HG02852 (cell line): ENCODE measurements at regions not wholly inside any gene's neighbourhood (a gene's known extent, or its start where the extent isn't known, plus 50 kb on each side); places are given as distances from the start of the nearest gene placed in this dataset.
"Not testable (repeated sequence)": the region's sequence is repeated elsewhere in the genome, so short reads cannot be mapped to it uniquely, and the experiment has no call there.

Experiments
- ATAC-seq: cut with Tn5 transposase; IDR thresholded peaks from one replicate; pipeline ENCODE4 v1.9.1; 2021; ENCODE audit warnings: mild to moderate bottlenecking, moderate library complexity; ENCODE audit not compliant: unreplicated experiment

DNA sequence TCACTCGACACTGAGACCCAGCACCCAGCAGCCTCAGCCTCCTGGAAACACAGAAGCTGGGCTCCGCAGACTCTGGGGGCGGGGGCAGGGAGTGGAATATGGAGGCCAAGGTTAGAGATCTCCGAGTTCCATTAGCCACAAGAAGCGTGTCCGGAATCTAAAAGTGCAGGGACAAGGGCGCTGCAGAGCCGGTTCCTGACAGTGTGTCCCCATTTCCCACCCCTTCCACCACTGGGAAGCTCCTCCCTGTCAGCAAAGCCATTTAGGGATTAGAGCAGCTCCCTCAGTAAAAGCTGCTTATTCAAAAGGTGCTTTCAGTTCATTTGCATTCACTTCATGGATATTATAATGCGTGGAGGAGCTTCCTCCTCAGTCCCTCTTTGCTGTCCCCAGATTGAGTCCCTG, 74.1 kb upstream of the HSPA9 start:
- ATAC-seq: peak; percentile 65

DNA sequence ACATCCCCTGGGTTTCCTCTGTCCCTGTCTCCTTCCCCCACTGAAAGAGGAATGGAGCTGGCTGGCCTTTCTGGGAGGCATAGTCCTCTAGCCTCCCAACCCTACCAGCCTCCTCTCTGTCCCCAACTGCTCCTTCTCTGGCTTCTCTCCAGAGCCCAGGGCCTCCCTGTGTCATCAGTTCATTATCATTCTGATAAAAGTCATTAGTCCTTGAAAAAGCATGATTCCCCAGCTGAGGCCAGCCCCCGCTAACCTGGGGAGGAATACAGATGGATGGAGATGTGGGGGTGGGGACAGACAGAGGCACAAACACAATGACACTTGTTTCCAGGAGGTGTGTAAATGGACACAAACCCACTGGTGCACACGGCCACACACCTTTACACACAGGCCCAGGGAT, 73.6 kb upstream of the HSPA9 start:
- no peak for ATAC-seq

DNA sequence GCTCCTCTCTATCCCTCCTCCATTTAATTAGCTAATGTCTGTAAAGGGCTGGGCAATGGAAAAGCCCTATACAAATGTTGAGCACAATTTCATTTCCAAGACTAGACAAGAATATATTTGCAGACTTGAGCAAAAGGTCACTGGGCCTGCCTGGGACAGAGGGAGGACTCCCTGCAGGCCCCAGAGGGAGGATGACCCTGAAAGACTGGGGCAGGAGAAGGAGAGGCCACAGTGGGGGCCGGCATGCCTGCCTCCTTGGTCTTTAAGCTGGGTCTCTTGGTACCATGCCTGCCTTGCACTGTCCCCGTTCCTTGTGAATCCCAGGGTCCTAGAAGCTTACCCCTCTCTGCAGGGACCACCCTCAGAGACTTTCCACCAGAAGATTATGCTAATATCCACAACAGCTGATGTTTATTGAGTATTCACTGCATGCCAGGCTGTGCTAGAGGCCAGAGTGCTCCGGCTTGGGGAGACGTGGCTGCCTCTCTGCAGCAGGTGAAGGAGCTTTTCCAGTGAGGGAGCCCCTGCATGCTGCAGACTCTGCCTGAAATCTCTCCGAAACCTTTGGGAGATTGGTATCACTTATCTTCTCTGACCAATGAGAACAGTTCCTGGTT, 72.7 kb upstream of the HSPA9 start:
- ATAC-seq: no peak

DNA sequence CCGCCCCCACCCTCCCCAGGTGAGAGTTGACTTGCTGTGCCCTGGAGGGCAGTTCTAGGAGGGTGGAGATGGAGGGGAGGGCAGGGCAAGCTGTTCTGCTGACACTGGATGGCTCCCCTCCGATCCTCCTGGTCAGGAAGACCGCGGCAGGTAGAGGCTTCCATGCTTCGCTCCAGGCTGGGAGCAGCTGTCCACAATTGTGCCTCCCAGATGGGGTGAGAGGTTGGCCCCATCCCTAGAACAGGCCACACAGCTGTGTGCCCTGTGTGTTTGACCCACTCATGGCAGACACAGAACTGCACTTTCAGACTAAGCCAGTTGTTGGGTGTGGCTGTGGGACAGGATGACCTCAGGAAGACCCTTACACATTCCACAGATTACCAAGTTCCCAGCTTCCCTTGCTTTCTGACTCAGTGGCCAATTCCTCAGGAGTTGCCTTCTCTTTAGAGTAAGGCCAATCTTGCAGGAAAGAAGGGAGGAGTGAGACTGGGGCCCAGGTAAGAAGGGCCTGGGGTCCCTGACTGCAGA, 72.1 kb upstream of the HSPA9 start:
- ATAC-seq: no peak

DNA sequence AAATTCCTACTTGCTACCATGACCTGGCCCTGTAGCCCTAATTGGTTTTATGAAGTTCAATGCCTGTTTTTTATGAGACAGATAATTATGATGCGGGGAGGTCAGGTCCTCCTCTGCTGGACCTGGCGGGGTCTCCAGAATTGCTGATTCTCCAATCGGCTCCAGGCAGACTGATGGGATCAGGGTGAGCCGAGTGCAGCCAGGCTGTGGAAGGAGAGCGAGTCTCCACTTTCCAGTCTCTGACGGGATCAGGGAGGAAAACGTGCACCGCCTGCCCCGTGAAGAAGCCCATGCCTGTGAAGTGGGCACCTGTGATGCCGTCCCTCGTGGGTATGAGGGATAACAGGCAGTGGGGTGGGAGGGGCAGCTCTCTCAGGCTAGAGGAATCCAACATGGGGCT, 71.5 kb upstream of the HSPA9 start:
- ATAC-seq: no peak

DNA sequence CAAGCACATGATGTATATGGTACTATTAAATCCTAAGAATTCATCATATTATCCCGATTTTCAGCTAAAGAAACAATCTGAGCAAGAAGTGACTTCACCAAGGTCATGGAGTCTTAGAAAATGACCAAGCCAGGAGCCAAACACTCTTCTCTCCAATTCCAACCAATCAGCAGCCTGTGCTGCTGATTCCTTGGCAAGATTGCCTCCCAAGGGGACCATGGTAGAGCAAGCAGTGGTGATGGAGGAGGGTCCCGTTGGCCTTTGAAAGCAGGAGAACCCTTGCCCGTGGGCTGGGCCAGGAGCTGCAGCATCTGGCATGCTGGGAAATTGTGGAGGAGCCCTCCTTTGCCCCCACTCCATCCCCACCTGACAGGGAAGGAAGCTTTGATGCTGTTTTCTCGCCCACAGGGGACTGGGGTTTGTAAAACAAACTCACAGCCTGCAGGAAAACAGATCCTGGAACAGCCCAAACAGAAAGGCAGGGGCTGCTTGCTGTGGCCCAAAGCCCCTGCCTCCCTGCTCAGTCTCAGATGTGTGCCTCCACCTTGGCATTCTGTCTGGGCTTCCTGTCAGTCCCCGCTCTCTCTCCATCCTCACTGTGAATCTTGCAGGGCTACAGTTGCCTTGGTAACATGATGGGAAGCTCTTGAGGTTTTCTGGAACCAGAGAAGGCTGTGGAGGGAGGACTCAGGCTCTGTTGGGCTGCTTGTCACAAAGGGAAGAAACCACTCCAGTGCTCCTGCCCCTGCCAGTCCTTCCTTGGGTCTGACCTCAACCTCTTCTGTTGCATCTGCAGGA, 70.8 kb upstream of the HSPA9 start:
- no peak for ATAC-seq

DNA sequence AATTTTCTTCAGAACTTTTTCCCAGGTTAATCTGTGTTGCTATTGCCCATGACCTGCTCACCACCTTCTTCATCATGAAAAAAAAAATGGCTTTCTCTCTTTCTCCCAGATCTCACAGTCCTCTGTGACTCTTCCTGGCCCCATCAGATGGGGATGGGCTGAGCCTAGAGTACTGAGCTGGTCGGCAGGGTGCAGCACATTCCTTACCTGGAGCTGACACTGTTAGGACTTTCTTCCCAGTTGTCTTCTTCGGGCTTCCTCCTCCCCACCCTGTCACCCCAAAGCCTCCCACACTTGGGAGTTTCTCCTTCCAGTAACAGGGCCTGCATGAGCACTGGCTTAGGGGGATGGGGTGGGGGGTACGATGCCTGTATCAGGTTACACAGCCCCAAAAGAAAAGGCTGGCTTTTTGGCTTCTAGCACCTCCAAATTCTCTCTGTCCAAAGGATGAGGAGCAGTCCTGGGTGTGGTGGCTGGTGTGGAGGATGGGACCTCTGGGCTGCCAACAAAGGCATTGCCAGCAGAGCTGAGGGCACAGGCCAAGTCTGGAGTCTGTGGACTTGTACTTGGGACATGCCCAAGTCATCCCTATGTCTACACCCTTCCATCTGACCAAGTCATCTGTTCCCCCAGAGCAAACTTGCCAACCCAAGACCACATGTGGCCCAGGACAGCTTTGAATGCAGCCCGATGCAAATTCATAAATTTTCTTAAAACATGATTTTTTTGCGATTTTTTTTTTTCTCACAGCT, 68.0 kb upstream of the HSPA9 start:
- no peak for ATAC-seq

DNA sequence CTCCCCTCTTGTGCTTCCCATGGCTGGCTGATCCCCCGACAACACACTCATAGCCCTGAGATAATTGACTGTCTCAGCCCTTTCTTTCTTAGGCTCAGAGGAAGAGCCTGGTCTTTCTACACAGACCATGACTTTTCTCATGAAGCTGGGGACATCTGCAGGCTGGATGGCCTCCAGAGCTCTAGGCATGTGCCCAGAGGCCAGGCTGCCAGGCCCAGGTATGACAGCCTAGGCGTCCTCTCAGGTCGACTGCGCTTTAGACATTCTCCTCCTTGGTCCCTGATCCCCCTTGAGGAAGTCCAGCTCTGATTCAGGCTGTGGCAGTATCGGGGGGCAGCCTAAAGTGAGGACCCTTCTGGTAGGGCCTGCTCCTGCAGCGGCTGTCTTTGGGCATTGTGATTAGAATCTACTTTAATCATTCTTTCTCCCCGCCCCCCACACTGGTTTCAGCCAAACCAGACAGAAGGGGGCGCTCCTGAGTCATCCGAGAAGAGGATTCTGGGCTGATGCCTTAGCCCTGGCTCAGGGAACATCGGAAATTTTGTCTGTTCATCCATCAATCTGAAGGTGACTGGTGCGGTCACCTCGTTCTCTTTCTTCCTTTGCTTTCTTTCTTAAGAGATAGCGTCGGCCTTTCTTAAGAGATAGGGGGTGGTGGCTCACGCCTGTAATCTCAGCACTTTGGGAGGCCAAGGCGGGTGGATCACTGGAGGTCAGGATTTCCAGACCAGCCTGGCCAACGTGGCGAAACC, 66.5 kb upstream of the HSPA9 start:
- ATAC-seq: no peak

DNA sequence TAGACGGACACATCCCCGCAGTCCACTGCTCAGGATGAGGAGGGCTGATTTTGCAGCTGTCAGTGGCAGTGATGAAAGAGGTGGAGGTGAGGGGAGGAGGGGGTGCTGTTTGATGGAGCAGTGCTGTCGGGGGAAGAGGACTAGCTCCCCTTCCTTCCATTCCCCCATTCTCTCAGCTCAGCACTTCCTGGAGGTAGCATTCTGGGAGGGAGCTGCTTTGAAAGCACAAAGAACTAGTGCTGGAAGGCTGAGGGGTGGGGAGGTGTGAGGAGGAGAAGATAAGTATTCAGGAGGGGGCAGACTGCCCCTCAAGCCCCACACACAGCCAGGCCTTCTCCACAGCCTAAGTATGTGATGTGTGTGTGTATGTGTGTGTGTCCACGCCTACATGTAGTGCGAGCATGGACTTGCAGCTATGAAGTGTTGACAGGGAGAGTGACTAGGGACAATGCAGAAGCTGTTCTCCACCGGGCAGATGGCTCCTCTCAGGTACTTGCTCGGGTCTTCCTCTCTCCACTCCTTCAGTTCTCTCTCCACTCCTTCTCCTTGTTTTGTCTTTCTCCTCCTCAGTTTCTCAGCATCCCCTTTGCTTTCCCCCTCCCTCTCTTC, 65.5 kb upstream of the HSPA9 start:
- no peak for ATAC-seq

DNA sequence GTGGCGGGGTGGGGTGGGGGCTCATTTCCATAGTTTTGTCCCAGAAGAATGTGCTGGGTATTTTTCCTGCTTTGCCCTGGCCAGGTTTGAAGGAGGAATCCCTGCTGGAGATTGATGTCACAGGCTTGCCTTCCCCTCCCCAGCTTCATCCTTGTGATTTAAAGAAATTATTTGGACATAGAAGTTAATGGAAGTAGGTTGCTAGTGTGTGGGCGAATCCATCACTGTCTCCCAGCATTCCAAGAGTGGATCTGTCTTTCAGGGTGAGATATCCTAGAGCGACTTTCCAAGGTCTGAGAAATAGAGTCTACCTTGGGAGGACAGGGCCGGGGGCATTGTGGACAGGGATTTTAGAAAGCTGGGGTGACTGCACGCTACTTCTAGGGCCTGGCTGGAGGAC, 64.9 kb upstream of the HSPA9 start:
- no peak for ATAC-seq

DNA sequence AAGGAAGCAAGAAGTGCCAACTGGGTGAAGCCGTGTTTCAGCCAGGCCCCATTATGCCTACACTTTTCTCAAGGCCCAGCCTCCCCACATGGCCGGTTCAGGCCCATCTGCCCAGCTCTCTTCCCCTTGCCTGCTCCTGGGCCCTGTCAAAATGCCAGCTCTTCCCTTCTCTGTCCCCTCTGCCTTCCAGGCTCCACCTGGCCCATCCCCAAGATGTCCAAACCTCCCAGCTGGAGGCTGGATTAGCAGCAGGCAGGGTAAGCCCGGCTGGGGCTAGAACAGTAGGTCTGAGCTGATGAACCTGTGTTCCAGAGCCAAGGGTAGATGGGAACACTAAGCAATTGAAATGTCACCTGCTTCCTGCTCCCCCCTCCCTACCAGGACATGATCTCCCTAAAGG, 64.1 kb upstream of the HSPA9 start:
- no peak for ATAC-seq

DNA sequence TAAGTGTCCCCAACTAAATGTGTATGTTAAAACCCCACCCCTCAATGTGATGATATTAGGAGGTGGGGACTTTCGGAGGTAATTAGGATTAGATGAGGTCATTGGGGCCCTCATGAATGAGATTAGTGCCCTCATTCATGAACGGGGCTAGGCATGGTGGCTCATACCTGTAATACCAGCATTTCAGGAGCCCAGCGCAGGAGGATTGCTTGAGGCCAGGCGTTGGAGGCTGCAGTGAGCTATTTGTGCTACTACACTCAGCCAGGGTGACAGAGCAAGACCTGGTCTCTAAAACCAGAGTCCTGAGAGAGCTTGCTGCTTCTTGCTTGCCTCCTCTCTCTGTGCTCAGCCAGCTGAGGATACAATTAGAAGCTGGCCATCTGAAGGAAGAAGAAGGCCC, 62.1 kb upstream of the HSPA9 start:
- no peak for ATAC-seq

DNA sequence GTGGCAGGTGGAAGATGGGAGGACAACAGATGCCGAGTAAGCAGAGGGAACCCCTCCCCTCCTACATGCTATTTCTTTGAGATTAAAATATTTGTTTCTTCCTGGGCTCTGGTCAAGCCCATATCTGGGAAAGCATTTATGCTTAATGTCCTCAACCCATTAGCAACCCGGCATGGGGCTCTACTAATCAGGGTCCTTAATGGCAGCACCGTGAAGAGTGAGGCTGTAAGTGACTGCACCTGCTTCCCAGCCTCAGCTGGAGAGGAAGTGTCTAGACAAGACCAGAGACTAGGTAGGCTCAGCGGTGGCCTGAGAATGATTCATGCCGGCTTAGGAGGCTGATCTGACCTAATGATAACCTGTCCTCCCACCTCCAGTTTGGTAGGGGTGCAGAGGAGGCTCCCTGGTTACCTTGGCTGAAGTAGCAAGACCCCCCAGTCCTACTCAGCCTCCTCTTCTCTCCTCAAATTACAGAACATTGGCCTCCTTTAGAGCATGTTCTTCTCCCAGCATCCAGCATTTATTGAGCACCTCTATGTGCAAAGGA, 61.3 kb upstream of the HSPA9 start:
- ATAC-seq: no peak

DNA sequence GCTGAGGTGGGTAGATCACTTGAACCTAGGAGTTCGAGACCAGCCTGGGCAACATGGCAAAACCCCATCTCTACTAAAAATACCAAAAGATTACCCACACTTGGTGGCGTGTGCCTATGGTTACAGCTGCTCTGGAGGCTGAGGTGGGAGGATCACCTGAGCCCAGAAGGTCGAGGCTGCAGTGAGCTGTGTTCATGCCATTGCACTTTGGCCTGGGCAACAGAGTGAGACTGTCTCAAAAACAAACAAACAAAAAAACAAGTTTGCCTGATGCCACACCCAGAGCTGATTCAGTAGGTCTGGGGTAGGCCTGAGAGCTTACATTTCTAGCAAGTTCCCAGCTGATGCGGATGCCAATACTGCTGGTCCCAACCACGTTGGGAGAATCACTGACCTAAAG, 60.5 kb upstream of the HSPA9 start:
- ATAC-seq: no peak

DNA sequence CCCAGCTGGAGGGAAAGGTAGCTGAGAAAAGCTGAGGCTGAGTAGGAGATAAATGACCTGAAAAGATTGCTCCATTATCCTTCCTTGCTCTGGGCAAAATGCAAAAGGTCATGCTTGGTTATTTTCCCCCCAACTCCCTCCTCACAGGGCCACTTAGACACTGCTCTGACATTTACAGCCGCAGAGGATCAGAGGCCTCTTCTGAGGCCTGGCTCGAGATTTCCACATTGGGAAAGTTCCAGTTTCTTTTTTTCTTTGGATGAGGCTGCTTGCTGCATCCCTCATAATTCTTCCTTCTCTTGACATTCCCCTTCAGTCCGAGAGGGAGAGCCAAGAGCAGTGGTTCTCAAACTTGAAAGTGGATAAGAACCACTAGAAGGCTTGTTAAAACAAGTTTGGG, 60.1 kb upstream of the HSPA9 start:
- no peak for ATAC-seq

DNA sequence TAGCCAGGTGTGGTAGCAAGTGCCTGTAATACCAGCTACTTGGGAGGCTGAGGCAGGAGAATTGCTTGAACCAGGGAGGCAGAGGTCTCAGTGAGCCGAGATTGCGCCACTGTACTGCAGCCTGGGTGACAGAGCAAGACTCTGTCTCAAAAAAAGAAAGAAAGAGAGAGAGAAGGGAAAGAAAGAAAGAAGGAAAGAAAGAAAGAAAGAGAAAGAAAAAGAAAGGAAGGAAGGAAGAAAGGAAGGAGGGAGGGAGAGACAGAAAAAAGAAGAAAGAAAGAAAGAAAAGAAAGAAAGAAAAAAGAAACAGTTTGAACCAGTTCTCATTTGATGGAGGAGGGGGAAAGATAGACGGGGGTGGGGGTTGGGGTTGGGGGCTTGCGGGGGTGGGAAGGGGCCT, 59.6 kb upstream of the HSPA9 start:
- ATAC-seq: not testable (repeated sequence)

DNA sequence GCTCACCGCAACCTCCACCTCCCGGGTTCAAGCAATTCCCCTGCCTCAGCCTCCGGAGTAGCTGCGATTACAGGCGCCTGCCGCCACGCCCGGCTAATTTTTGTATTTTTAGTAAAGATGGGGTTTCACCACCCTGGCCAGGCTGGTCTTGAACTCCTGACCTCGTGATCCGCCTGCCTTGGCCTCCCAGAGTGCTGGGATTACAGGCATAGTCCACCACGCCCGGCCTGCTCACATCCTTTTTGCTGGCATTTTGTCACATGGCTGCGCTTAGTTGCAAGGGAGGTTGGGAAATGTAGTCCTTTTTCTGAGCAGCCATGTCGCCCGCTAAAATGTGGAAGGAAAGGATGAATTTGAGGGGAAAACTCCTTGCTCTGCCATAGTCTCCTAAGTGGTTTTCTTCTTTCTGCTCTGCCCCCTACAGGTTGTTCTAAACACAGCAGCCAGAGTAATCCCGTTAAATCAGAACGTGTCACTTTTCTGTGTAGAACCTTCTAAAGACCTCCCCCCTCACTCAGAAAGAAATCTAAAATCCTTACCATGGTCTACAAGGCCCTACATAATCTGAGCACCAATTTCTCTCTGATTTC, 57.8 kb upstream of the HSPA9 start:
- ATAC-seq: no peak

DNA sequence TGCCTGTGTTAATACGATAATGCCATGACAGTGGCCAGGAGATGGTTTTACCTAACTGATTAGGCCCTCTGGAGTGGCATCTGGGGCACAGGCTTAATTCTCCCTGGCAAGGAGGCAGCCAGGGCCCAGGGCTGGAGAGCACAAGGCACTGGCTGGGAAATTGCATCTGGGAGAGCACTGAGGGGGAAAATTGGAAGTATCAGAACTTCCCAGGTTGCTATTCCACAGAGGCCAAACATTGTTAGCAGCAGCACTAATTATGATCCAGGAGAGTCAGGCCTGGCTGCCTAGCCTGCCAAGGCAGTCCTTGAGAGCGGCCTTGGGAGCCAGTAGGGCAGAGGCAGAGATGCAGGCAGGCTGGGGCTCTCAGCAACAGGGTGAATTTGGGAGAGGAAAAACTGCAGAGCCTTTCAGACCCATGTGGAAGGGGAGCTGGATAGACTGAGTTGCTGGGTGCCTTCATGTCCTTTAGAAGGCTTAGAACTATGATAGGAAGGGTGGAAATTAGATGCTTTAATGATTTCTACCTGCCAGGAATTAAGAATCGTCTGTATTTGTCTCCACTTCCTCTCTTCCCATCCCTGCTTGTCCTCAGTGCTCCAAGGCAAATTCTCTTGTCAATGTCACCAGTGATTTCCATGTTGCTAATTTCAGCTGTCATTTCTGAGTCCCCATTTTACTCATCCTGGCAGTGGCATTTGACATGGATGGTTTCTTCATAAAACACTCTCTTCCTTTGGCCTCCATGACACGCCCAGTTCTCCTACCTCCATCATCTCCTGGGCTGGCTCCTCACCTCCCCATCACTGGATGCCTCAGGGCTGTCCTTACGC, 56.1 kb upstream of the HSPA9 start:
- ATAC-seq: no peak

DNA sequence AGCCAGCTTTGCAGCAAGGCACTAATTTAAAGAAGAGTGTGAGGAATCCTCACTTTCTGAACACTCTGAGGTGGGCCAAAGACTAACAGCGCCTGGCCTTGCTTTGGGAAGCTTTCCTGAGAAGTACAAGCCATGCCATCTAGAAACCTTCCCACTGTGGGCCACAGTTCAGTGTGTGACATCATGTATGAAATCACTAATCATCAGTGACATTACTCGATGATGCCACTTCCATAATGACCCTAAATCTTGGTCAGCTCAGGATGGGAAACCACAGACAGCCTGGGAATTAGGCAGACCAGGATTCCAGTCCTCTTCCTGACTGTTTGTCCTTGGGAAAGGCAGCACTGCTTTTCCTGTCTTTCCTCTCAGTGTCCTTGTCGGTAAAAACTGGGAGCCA, 54.2 kb upstream of the HSPA9 start:
- no peak for ATAC-seq
